Neural cell (in vitro differentiated cells): ENCODE measurements at regions not wholly inside any gene's neighbourhood (a gene's known extent, or its start where the extent isn't known, plus 50 kb on each side); places are given as distances from the start of the nearest gene placed in this dataset.

Experiments
- CTCF ChIP-seq: fragments of 450-650 bp; IDR thresholded peaks from 2 replicates; pipeline ENCODE4 v1.5.1; 2014; ENCODE audit warnings: antibody characterized with exemption, mild to moderate bottlenecking, moderate library complexity; ENCODE audit not compliant: poor library complexity, severe bottlenecking
- EZH2 ChIP-seq: fragments of 200-600, 300-800 bp; shearing (Covaris generic), sonication (generic); IDR thresholded peaks from 2 replicates; pipeline ENCODE4 v1.6.1; 2014; ENCODE audit warnings: antibody characterized with exemption, low read length, borderline replicate concordance, mild to moderate bottlenecking; ENCODE audit not compliant: insufficient read depth, poor library complexity, severe bottlenecking
- MXI1 ChIP-seq: fragments of 450-650 bp; conservative IDR thresholded peaks from 2 replicates; pipeline ENCODE4 v1.6.1; 2014; ENCODE audit warnings: antibody characterized with exemption, mild to moderate bottlenecking; ENCODE audit not compliant: poor library complexity, severe bottlenecking
- POLR2AphosphoS5 ChIP-seq: IDR thresholded peaks from 2 replicates; pipeline ENCODE4 v1.6.1; 2012
- RAD21 ChIP-seq: fragments of 450-650 bp; conservative IDR thresholded peaks from 2 replicates; pipeline ENCODE4 v1.6.1; 2014; ENCODE audit warnings: antibody characterized with exemption, mild to moderate bottlenecking, moderate library complexity

GRCh38 chr3:118554148-118554838 lies 480.4 kb downstream of the IGSF11 start:
- no peak for TF ChIP-seq EZH2
- no peak for TF ChIP-seq CTCF
- no peak for TF ChIP-seq RAD21
- no peak for TF ChIP-seq MXI1
- no peak for TF ChIP-seq POLR2AphosphoS5
